PC-3 (cell line): ENCODE measurements at regions not wholly inside any gene's neighbourhood (a gene's known extent, or its start where the extent isn't known, plus 50 kb on each side); places are given as distances from the start of the nearest gene placed in this dataset.

Source experiments
- ATAC-seq: fragments of 200-7000 bp; cut with Tn5 transposase; 2 replicates; pipeline ENCODE4 v1.9.1; 2020; ENCODE audit warnings: mild to moderate bottlenecking, moderate library complexity
- BruUV-seq: library from RNA; stranded (reverse); fragments of 400-500 nt; replicated peaks from 2 replicates; lab custom pipeline; 2021; lab: Mats Ljungman, UMichigan
- CTCF ChIA-PET: fragments of 300-600 bp; sonication (Branson Sonifier 250); formaldehyde crosslinking; loops from one replicate; lab custom pipeline; 2022; ENCODE audit warnings: antibody characterized with exemption; lab: Charles Lee
- POLR2A ChIA-PET: fragments of 300-600 bp; sonication (Branson Sonifier 250); formaldehyde crosslinking; loops from one replicate; lab custom pipeline; 2022; ENCODE audit warnings: antibody characterized with exemption; ENCODE audit not compliant: unreplicated experiment; lab: Charles Lee
- DNase-seq: peaks from one replicate; pipeline ENCODE4 v3.0.0-alpha.2; 2015
- H2AFZ ChIP-seq: fragments of 300-600 bp; sonication (generic); 2 replicates; pipeline ENCODE4 v1.6.0; 2016; ENCODE audit warnings: antibody characterized with exemption, low read length
- H3F3A ChIP-seq: fragments of 300-600 bp; sonication (generic); one replicate; pipeline ENCODE4 v1.6.0; 2017; ENCODE audit warnings: antibody characterized with exemption, low read length, control low read depth, mild to moderate bottlenecking; ENCODE audit not compliant: unreplicated experiment
- H3K27ac ChIP-seq: fragments of 300-600 bp; sonication (generic); 2 replicates; pipeline ENCODE4 v1.5.1; 2016; ENCODE audit warnings: mild to moderate bottlenecking, low read length
- H3K27me3 ChIP-seq: fragments of 300-600 bp; sonication (generic); 2 replicates; pipeline ENCODE4 v1.6.1; 2016; ENCODE audit warnings: low read length, mixed read lengths
- H3K36me3 ChIP-seq: fragments of 300-600 bp; sonication (generic); 2 replicates; pipeline ENCODE4 v1.6.1; 2016; ENCODE audit warnings: low read depth, mixed run types, low read length, mixed read lengths
- H3K4me1 ChIP-seq: fragments of 300-600 bp; sonication (generic); 2 replicates; pipeline ENCODE4 v1.5.1; 2016; ENCODE audit warnings: low read length; ENCODE audit not compliant: insufficient read depth
- H3K4me2 ChIP-seq: fragments of 300-600 bp; sonication (generic); 2 replicates; pipeline ENCODE4 v1.6.0; 2016; ENCODE audit warnings: low read length
- H3K4me3 ChIP-seq: fragments of 300-600 bp; sonication (generic); 2 replicates; pipeline ENCODE4 v1.5.1; 2016; ENCODE audit warnings: mild to moderate bottlenecking, low read length, mixed read lengths
- H3K79me2 ChIP-seq: fragments of 300-600 bp; sonication (generic); 2 replicates; pipeline ENCODE4 v1.6.1; 2017; ENCODE audit warnings: low read length, mixed read lengths
- H3K9ac ChIP-seq: fragments of 300-600 bp; sonication (generic); 2 replicates; pipeline ENCODE4 v1.6.0; 2016; ENCODE audit warnings: mild to moderate bottlenecking, low read length
- H3K9me2 ChIP-seq: fragments of 300-600 bp; sonication (generic); replicated peaks from 2 replicates; pipeline ENCODE4 v1.6.1; 2016; ENCODE audit warnings: mixed run types, low read length, mixed read lengths
- H3K9me3 ChIP-seq: fragments of 300-600 bp; sonication (generic); 2 replicates; pipeline ENCODE4 v1.6.1; 2016; ENCODE audit warnings: low read length, mixed read lengths
- H4K20me1 ChIP-seq: fragments of 300-600 bp; sonication (generic); 2 replicates; pipeline ENCODE4 v1.6.1; 2016; ENCODE audit warnings: low read length, mixed read lengths
- EZH2 ChIP-seq: fragments of 300-600 bp; sonication (generic); IDR thresholded peaks from one replicate; pipeline ENCODE4 v1.6.1; 2017; ENCODE audit warnings: antibody characterized with exemption, mild to moderate bottlenecking, low read length; ENCODE audit not compliant: unreplicated experiment
- EZH2phosphoT487 ChIP-seq: fragments of 300-600 bp; sonication (generic); IDR thresholded peaks from 2 replicates; pipeline ENCODE4 v1.6.1; 2018; ENCODE audit warnings: mild to moderate bottlenecking, antibody characterized with exemption, low read length, borderline replicate concordance
- intact Hi-C: fragments of 100-400 bp; cut with micrococcal nuclease; formaldehyde crosslinking; loops from 2 replicates; pipeline ENCODE4 v1.9.0; 2023
- TF ChIP-seq, protein P1 (sequence below): fragments of 300-600 bp; sonication (generic); conservative IDR thresholded peaks from 2 replicates; pipeline ENCODE4 v1.5.1; 2017; ENCODE audit warnings: antibody characterized with exemption, low read depth, mild to moderate bottlenecking, low read length

DNA sequence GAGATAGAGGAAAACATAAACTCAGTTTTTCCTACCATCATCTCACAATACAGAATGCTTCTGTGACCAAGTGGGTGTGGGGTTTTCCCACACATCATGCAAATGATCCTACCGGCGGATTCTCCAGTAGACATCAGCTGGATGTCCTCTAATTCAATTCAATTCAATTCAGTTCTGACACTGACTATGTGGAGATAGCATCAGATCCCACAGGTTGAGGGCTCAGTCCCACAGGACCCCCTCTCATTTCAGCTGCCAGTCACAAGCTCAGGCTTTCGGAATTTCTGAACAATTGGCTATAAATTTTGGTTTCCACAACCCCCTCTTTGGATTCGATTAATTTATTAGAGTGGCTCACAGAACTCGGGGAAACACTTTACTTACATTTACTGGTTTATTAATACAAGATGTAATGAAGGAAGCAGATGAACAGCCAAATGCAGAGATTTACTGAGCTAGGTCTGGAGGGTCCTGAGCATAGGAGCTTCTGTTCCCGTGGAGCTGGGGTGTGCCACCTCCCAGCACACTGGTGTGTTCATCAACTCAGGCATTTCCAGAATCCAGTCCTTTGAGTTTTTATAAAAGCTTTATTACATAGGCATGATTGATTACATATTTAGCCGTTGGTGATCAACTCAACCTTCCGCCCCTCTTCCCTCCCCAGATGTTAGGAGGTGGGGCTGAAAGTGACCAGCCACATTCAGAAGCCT is 350.1 kb downstream of the MYCN start:
- Histone ChIP-seq H2AFZ (no peak overlapping the region), H3K4me3 (no peak overlapping the region), H3K27ac (no peak overlapping the region), H3K9me3 (no peaks in the 10 kb centered on the region), H3K79me2 (no peaks in the 10 kb centered on the region), H3F3A (no peaks in the 10 kb centered on the region), H3K9me2 (no peaks in the 10 kb centered on the region), H4K20me1 (no peaks in the 10 kb centered on the region), H3K4me1 (no peaks in the 10 kb centered on the region), H3K4me2 (no peak overlapping the region), H3K27me3 (peaks cover 3% of the 10 kb centered on the region; the same call in 1 of the 2 replicates), H3K36me3 (no peaks in the 10 kb centered on the region), H3K9ac (no peak overlapping the region)
- TF ChIP-seq EZH2phosphoT487, result no peak
- TF ChIP-seq EZH2, result no peak
- TF ChIP-seq, protein P1, sequence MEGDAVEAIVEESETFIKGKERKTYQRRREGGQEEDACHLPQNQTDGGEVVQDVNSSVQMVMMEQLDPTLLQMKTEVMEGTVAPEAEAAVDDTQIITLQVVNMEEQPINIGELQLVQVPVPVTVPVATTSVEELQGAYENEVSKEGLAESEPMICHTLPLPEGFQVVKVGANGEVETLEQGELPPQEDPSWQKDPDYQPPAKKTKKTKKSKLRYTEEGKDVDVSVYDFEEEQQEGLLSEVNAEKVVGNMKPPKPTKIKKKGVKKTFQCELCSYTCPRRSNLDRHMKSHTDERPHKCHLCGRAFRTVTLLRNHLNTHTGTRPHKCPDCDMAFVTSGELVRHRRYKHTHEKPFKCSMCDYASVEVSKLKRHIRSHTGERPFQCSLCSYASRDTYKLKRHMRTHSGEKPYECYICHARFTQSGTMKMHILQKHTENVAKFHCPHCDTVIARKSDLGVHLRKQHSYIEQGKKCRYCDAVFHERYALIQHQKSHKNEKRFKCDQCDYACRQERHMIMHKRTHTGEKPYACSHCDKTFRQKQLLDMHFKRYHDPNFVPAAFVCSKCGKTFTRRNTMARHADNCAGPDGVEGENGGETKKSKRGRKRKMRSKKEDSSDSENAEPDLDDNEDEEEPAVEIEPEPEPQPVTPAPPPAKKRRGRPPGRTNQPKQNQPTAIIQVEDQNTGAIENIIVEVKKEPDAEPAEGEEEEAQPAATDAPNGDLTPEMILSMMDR, result no peak
- ATAC-seq (no peak), DNase-seq (no peak)
- ChIA-PET POLR2A (no interaction called here), CTCF (no interaction called here)
- BruUV-seq, result no TSS peak
- intact Hi-C loops, result no loop called here

DNA sequence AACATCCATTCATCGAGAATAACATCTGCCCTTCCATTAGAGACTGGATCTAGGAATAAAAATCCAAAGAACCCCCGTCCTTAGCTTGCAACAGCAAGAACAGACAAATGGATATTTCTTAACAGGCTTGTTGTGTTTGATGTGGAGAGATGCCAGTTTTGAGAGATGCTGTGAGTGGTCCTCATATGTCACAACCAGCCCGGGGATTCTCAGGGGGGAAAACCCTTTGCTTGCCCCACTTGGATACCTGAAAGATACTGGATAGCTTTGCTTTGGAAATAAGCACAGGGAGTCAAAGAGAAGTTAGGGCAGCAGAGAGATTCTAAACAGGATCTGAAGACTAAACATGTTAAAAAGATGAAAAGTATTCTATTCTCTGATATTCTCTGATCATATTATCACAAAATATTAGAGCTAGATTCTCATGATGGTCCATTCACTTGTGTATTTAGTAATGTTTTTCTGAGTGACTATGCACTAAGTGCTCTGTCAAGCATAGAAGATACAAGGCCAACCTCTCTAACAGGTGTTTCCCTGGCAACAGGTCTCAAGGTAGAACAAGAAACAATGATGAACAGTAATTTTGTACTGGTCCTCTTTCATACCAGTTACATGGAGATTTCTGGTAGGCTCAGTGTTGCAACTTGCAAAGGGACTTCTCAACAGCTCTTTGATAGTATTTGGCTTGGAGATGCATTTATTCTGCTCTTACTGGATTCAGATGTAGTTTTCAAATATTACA is 348.2 kb downstream of the MYCN start:
- intact Hi-C loops, result no loop called here
- no TSS peak for BruUV-seq

More for the DNA sequence above, 348.2 kb downstream of the MYCN start:
- POLR2A ChIA-PET, result no interaction called here
- H3K9me2 ChIP-seq, result no peaks in the 10 kb centered on the region
- H2AFZ ChIP-seq, result no peak overlapping the region
- H3K36me3 ChIP-seq, result no peaks in the 10 kb centered on the region
- no peaks in the 10 kb centered on the region for H4K20me1 ChIP-seq
- TF ChIP-seq EZH2phosphoT487, result no peak
- TF ChIP-seq, protein P1, result no peak
- TF ChIP-seq EZH2, result no peak
- CTCF ChIA-PET, result no interaction called here
- H3K79me2 ChIP-seq, result no peaks in the 10 kb centered on the region
- ATAC-seq, result no peak
- H3K27me3 ChIP-seq, result no peaks in the 10 kb centered on the region
- H3K4me2 ChIP-seq, result no peak overlapping the region
- DNase-seq, result no peak
- no peak overlapping the region for H3K27ac ChIP-seq
- no peak overlapping the region for H3K9ac ChIP-seq
- no peak overlapping the region for H3K4me3 ChIP-seq
- H3K9me3 ChIP-seq, result no peaks in the 10 kb centered on the region
- H3K4me1 ChIP-seq, result no peaks in the 10 kb centered on the region
- no peaks in the 10 kb centered on the region for H3F3A ChIP-seq
